ENCODE measurements at regions not wholly inside any gene's neighbourhood (a gene's known extent, or its start where the extent isn't known, plus 50 kb on each side); places are given as distances from the start of the nearest gene placed in this dataset.

- DNase-seq, result no peak
Measured at GRCh38 chr1:165014753-165015152, 341.8 kb downstream of the LMX1A start.

- no peak for DNase-seq
Measured at GRCh38 chr1:165011991-165012531, 344.5 kb downstream of the LMX1A start.

- no peak for DNase-seq
Measured at GRCh38 chr1:165011186-165011585, 345.3 kb downstream of the LMX1A start.

GRCh38 chr1:165010418-165011070 lies 346.0 kb downstream of the LMX1A start:
- no peak for DNase-seq

GRCh38 chr1:165006831-165007230 lies 349.7 kb downstream of the LMX1A start:
- DNase-seq, result no peak

GRCh38 chr1:164999146-164999545 lies 357.4 kb downstream of the LMX1A start:
- DNase-seq, result no peak

GRCh38 chr1:164991763-164992314 lies 364.7 kb downstream of the LMX1A start:
- no peak for DNase-seq

- DNase-seq, result no peak
Measured at GRCh38 chr1:164983023-164983650, 373.4 kb downstream of the LMX1A start.

- no peak for DNase-seq
Measured at GRCh38 chr1:164982545-164982944, 374.0 kb downstream of the LMX1A start.

- no peak for DNase-seq
Measured at GRCh38 chr1:164977561-164977960, 379.0 kb downstream of the LMX1A start.

- no peak for DNase-seq
Measured at GRCh38 chr1:164971921-164972415, 384.5 kb downstream of the LMX1A start.

- DNase-seq, result no peak
Measured at GRCh38 chr1:164971391-164971790, 385.1 kb downstream of the LMX1A start.

- DNase-seq, result no peak
Measured at GRCh38 chr1:164969253-164969652, 387.3 kb downstream of the LMX1A start.

GRCh38 chr1:164967300-164967699 lies 389.2 kb downstream of the LMX1A start:
- DNase-seq, result no peak

GRCh38 chr1:164961715-164962114 lies 394.8 kb downstream of the LMX1A start:
- no peak for DNase-seq

GRCh38 chr1:164958982-164959768 lies 397.3 kb downstream of the LMX1A start:
- no peak for DNase-seq

GRCh38 chr1:164953815-164954214 lies 394.8 kb downstream of the PBX1 start:
- no peak for DNase-seq

GRCh38 chr1:164953098-164953497 lies 394.1 kb downstream of the PBX1 start:
- DNase-seq, result no peak

GRCh38 chr1:164951508-164951907 lies 392.5 kb downstream of the PBX1 start:
- DNase-seq, result no peak

- DNase-seq, result no peak
Measured at GRCh38 chr1:164950541-164950986, 391.6 kb downstream of the PBX1 start.

- DNase-seq, result no peak
Measured at GRCh38 chr1:164949771-164950471, 390.9 kb downstream of the PBX1 start.

- no peak for DNase-seq
Measured at GRCh38 chr1:164948101-164948500, 389.1 kb downstream of the PBX1 start.
